ENCODE measurements at regions not wholly inside any gene's neighbourhood (a gene's known extent, or its start where the extent isn't known, plus 50 kb on each side); places are given as distances from the start of the nearest gene placed in this dataset.
"Not testable (repeated sequence)": the region's sequence is repeated elsewhere in the genome, so short reads cannot be mapped to it uniquely, and the experiment has no call there.

- DNase-seq (ENCODE audit: low read depth): no peak
Measured at GRCh38 chr2:17460371-17461086, 57.7 kb downstream of the RAD51AP2 start.

GRCh38 chr2:17455343-17455742 lies 62.9 kb downstream of the RAD51AP2 start:
- DNase-seq (ENCODE audit: low read depth): no peak

- DNase-seq (ENCODE audit: low read depth): not testable (repeated sequence)
Measured at GRCh38 chr2:17446191-17446590, 72.0 kb downstream of the RAD51AP2 start.

- DNase-seq (ENCODE audit: low read depth): no peak
Measured at GRCh38 chr2:17445744-17446143, 72.5 kb downstream of the RAD51AP2 start.

GRCh38 chr2:17442334-17442733 lies 75.9 kb downstream of the RAD51AP2 start:
- no peak for DNase-seq (ENCODE audit: low read depth)

- no peak for DNase-seq (ENCODE audit: low read depth)
Measured at GRCh38 chr2:17441790-17442189, 76.5 kb downstream of the RAD51AP2 start.

- no peak for DNase-seq (ENCODE audit: low read depth)
Measured at GRCh38 chr2:17441055-17441771, 77.0 kb downstream of the RAD51AP2 start.

- DNase-seq (ENCODE audit: low read depth): no peak
Measured at GRCh38 chr2:17430326-17430725, 87.9 kb downstream of the RAD51AP2 start.

GRCh38 chr2:17429130-17429529 lies 89.1 kb downstream of the RAD51AP2 start:
- peak; percentile 7 for DNase-seq (ENCODE audit: low read depth)

- DNase-seq (ENCODE audit: low read depth): no peak
Measured at GRCh38 chr2:17427401-17427800, 90.8 kb downstream of the RAD51AP2 start.

GRCh38 chr2:17426743-17427142 lies 91.5 kb downstream of the RAD51AP2 start:
- DNase-seq (ENCODE audit: low read depth): no peak

GRCh38 chr2:17422061-17422460 lies 96.2 kb downstream of the RAD51AP2 start:
- no peak for DNase-seq (ENCODE audit: low read depth)

GRCh38 chr2:17416884-17417391 lies 101.3 kb downstream of the RAD51AP2 start:
- DNase-seq (ENCODE audit: low read depth): peak; percentile 57

GRCh38 chr2:17413036-17413435 lies 105.2 kb downstream of the RAD51AP2 start:
- no peak for DNase-seq (ENCODE audit: low read depth)

GRCh38 chr2:17401096-17401495 lies 117.1 kb downstream of the RAD51AP2 start:
- no peak for DNase-seq (ENCODE audit: low read depth)

GRCh38 chr2:17398770-17399169 lies 119.5 kb downstream of the RAD51AP2 start:
- DNase-seq (ENCODE audit: low read depth): no peak

- no peak for DNase-seq (ENCODE audit: low read depth)
Measured at GRCh38 chr2:17388798-17389197, 129.4 kb downstream of the RAD51AP2 start.

- DNase-seq (ENCODE audit: low read depth): no peak
Measured at GRCh38 chr2:17387591-17387990, 130.6 kb downstream of the RAD51AP2 start.

- no peak for DNase-seq (ENCODE audit: low read depth)
Measured at GRCh38 chr2:17386771-17387170, 131.5 kb downstream of the RAD51AP2 start.

GRCh38 chr2:17380003-17380402 lies 138.2 kb downstream of the RAD51AP2 start:
- no peak for DNase-seq (ENCODE audit: low read depth)

GRCh38 chr2:17375262-17375661 lies 143.0 kb downstream of the RAD51AP2 start:
- DNase-seq (ENCODE audit: low read depth): no peak

GRCh38 chr2:17373741-17374140 lies 144.5 kb downstream of the RAD51AP2 start:
- DNase-seq (ENCODE audit: low read depth): peak; percentile 15

GRCh38 chr2:17373041-17373440 lies 145.2 kb downstream of the RAD51AP2 start:
- no peak for DNase-seq (ENCODE audit: low read depth)
